CD14-positive monocyte (primary cell): ENCODE measurements at regions not wholly inside any gene's neighbourhood (a gene's known extent, or its start where the extent isn't known, plus 50 kb on each side); places are given as distances from the start of the nearest gene placed in this dataset.

Experiments used
- DNase-seq, 3 donors: peaks; one replicate each; pipeline ENCODE4 v3.0.0-alpha.2; 2011 to 2022
- H2AFZ ChIP-seq: 2 replicates; pipeline ENCODE4 v1.6.0; 2012; ENCODE audit warnings: mild to moderate bottlenecking, low read depth, low read length, inconsistent platforms; ENCODE audit not compliant: insufficient read depth, poor library complexity, severe bottlenecking
- H3K27ac ChIP-seq, 2 donors: 1 replicate in 1 of 2; 2 replicates in 1 of 2; pipeline ENCODE4 v1.5.1; 2012 to 2013; ENCODE audit warnings: low read length in 2 of 2, control low read depth in 1 of 2, inconsistent platforms in 1 of 2, low read depth in 1 of 2, mild to moderate bottlenecking in 1 of 2
- H3K27me3 ChIP-seq, 2 donors: one replicate each; pipeline versions ENCODE4 v1.6.0 to v1.6.1; 2011 to 2013; ENCODE audit warnings: low read length in 2 of 2; ENCODE audit not compliant: control insufficient read depth in 2 of 2, insufficient read depth in 2 of 2
- H3K36me3 ChIP-seq, 2 donors: replicated peaks in 1 of 2; 1 replicate in 1 of 2; 2 replicates in 1 of 2; pipeline versions ENCODE4 v1.5.1 to v1.6.1; 2012 to 2013; ENCODE audit warnings: low read length in 2 of 2, control low read depth in 1 of 2, inconsistent platforms in 1 of 2, mild to moderate bottlenecking in 1 of 2; ENCODE audit not compliant: insufficient read depth in 2 of 2, control insufficient read depth in 1 of 2
- H3K4me1 ChIP-seq, 2 donors: 1 replicate in 1 of 2; 2 replicates in 1 of 2; pipeline versions ENCODE4 v1.5.1 to v1.6.1; 2012 to 2013; ENCODE audit warnings: low read length in 2 of 2, control low read depth in 1 of 2, inconsistent platforms in 1 of 2, mild to moderate bottlenecking in 1 of 2, moderate library complexity in 1 of 2; ENCODE audit not compliant: insufficient read depth in 2 of 2, control insufficient read depth in 1 of 2
- H3K4me2 ChIP-seq: replicated peaks from 2 replicates; pipeline ENCODE3; 2012; ENCODE audit warnings: low read length, moderate library complexity, mild to moderate bottlenecking; ENCODE audit not compliant: poor library complexity, severe bottlenecking; ENCODE audit errors: extremely low read depth
- H3K4me3 ChIP-seq, 3 experiments: fragments of 200-600 bp in 1 of 3; sonication (generic) in 1 of 3; replicated peaks in 1 of 3; 1 replicate in 2 of 3; 2 replicates in 1 of 3; pipeline ENCODE4 v1.5.1; 2011 to 2013; ENCODE audit warnings: low read length in 3 of 3, mild to moderate bottlenecking in 3 of 3, control low read depth in 2 of 3, low read depth in 2 of 3, inconsistent platforms in 1 of 3, moderate library complexity in 1 of 3
- H3K79me2 ChIP-seq: 2 replicates; pipeline ENCODE4 v1.6.0; 2012; ENCODE audit warnings: mild to moderate bottlenecking, control low read depth, inconsistent platforms, low read length, moderate library complexity; ENCODE audit not compliant: insufficient read depth
- H3K9ac ChIP-seq: 2 replicates; pipeline ENCODE4 v1.6.0; 2017; ENCODE audit warnings: low read length, mild to moderate bottlenecking; ENCODE audit not compliant: insufficient read depth, poor library complexity, severe bottlenecking
- H3K9me3 ChIP-seq, 2 donors: replicated peaks in 1 of 2; 1 replicate in 1 of 2; 2 replicates in 1 of 2; pipeline versions ENCODE4 v1.5.1 to v1.6.1; 2012 to 2013; ENCODE audit warnings: low read length in 2 of 2, control low read depth in 1 of 2; ENCODE audit not compliant: control insufficient read depth in 1 of 2, insufficient read depth in 1 of 2
- H4K20me1 ChIP-seq: 2 replicates; pipeline ENCODE4 v1.6.0; 2012; ENCODE audit warnings: mild to moderate bottlenecking, low read length, control low read depth, moderate library complexity; ENCODE audit not compliant: insufficient read depth
- H3K27ac Mint-ChIP-seq, 7 donors: one replicate each; pipeline ENCODE4 v1.8.0; 2020; ENCODE audit warnings: mild to moderate bottlenecking in 7 of 7, mixed read lengths in 7 of 7, moderate library complexity in 6 of 7, inconsistent platforms in 2 of 7
- H3K27me3 Mint-ChIP-seq, 3 donors: one replicate each; pipeline ENCODE4 v1.8.0; 2021 to 2022; ENCODE audit warnings: low read depth in 3 of 3, mild to moderate bottlenecking in 3 of 3, mixed read lengths in 3 of 3, moderate library complexity in 3 of 3, inconsistent platforms in 1 of 3
- H3K36me3 Mint-ChIP-seq, 2 donors: one replicate each; pipeline ENCODE4 v1.8.0; 2020; ENCODE audit warnings: mixed read lengths in 2 of 2, inconsistent platforms in 1 of 2, mild to moderate bottlenecking in 1 of 2
- H3K4me1 Mint-ChIP-seq: one replicate; pipeline ENCODE4 v1.8.0; 2020; ENCODE audit warnings: mild to moderate bottlenecking, mixed read lengths
- H3K4me3 Mint-ChIP-seq, 2 donors: one replicate each; pipeline ENCODE4 v1.8.0; 2020; ENCODE audit warnings: mild to moderate bottlenecking in 2 of 2, mixed read lengths in 2 of 2, moderate library complexity in 1 of 2
- H3K9me3 Mint-ChIP-seq, 7 donors: one replicate each; pipeline ENCODE4 v1.8.0; 2020 to 2022; ENCODE audit warnings: mixed read lengths in 7 of 7, mild to moderate bottlenecking in 6 of 7, moderate library complexity in 6 of 7, inconsistent platforms in 2 of 7
- CTCF ChIP-seq: fragments of 200-600 bp; IDR thresholded peaks from one replicate; pipeline ENCODE4 v1.8.0; 2022; ENCODE audit warnings: antibody characterized with exemption, mild to moderate bottlenecking
- WGBS: methylation state at CpG from one replicate; pipeline ENCODE4 v1.1.5; 2013; ENCODE audit warnings: missing lambda C conversion rate; ENCODE audit not compliant: insufficient coverage; 5-methylcytosine and 5-hydroxymethylcytosine counted together
- intact Hi-C, 2 donors: fragments of 100-400 bp; cut with micrococcal nuclease; formaldehyde crosslinking; loops; one replicate each; pipeline versions ENCODE4 v1.15.0 to v1.15.1; 2023

- H2AFZ ChIP-seq = no peak overlapping the region
Measured at GRCh38 chr5:57692582-57693487, 210.2 kb upstream of the ACTBL2 start.

GRCh38 chr5:57690724-57691123, 208.1 kb upstream of the ACTBL2 start:
- H3K4me1 ChIP-seq = no peaks in the 10 kb centered on the region
- H3K79me2 ChIP-seq = no peaks in the 10 kb centered on the region
- no peak overlapping the region for H3K9ac ChIP-seq
- no peak overlapping the region for H3K27ac ChIP-seq
- no peak overlapping the region for H3K27ac Mint-ChIP-seq
- H3K9me3 Mint-ChIP-seq = peaks cover 0 to 5% (median 0%) of the 10 kb centered on the region in 7 donors
- no peak overlapping the region for H3K4me3 Mint-ChIP-seq
- no peaks in the 10 kb centered on the region for H3K27me3 Mint-ChIP-seq
- DNase-seq = no peak
- H3K4me3 ChIP-seq = no peak overlapping the region
- H2AFZ ChIP-seq = no peak overlapping the region
- H3K27me3 ChIP-seq = no peaks in the 10 kb centered on the region
- no peaks in the 10 kb centered on the region for H3K9me3 ChIP-seq
- H3K4me2 ChIP-seq = no peak overlapping the region
- no peaks in the 10 kb centered on the region for H3K36me3 ChIP-seq
- WGBS = 100% methylated on average over 1 of the region's 2 CpGs
- no peaks in the 10 kb centered on the region for H4K20me1 ChIP-seq
- intact Hi-C loops = no loop called here
- H3K4me1 Mint-ChIP-seq = peaks cover 2% of the 10 kb centered on the region
- no peak for TF ChIP-seq CTCF
- H3K36me3 Mint-ChIP-seq = no peaks in the 10 kb centered on the region

More at GRCh38 chr5:57692582-57693487, 210.2 kb upstream of the ACTBL2 start:
- peak overlapping the region in 1 of 7 donors; percentile 29 for H3K27ac Mint-ChIP-seq
- no peaks in the 10 kb centered on the region for H4K20me1 ChIP-seq
- peak; percentile 2 to 39 (median 4) for DNase-seq
- peaks cover 0 to 5% (median 0%) of the 10 kb centered on the region in 7 donors for H3K9me3 Mint-ChIP-seq
- peaks cover 2% of the 10 kb centered on the region for H3K4me1 Mint-ChIP-seq
- no peaks in the 10 kb centered on the region for H3K36me3 ChIP-seq
- no peak overlapping the region for H3K4me3 Mint-ChIP-seq
- H3K4me1 ChIP-seq = no peaks in the 10 kb centered on the region
- TF ChIP-seq CTCF = no peak
- no peaks in the 10 kb centered on the region for H3K79me2 ChIP-seq
- intact Hi-C loops = no loop called here
- no peaks in the 10 kb centered on the region for H3K27me3 Mint-ChIP-seq
- H3K4me3 ChIP-seq = no peak overlapping the region
- H3K4me2 ChIP-seq = no peak overlapping the region
- WGBS = 67% methylated on average over 3 of the region's 6 CpGs
- no peaks in the 10 kb centered on the region for H3K9me3 ChIP-seq
- no peaks in the 10 kb centered on the region for H3K36me3 Mint-ChIP-seq
- no peak overlapping the region for H3K9ac ChIP-seq
- no peak overlapping the region for H3K27ac ChIP-seq
- no peaks in the 10 kb centered on the region for H3K27me3 ChIP-seq
